ENCODE measurements at regions not wholly inside any gene's neighbourhood (a gene's known extent, or its start where the extent isn't known, plus 50 kb on each side); places are given as distances from the start of the nearest gene placed in this dataset.

DNA sequence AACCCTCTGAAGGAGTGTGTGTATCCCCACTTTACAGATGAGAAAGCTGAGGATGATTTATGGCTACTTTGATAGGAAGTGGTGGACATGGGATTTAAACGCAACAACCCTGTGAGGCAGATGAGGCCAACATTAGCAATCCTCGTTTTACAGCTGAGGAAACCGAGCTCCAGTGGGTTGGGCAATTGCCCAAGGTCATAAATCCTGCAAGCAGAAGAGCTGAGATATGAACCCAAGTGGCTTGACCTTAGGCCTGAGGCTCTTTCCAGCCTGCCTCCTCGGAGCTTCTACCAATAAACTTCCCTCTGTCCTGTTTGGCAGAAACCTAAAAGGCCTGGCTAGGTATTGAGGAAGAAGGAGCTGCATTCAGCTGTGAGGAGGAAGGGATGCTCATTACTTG lies 185.5 kb upstream of the RBPJ start:
- TF ChIP-seq EGR1 (IDR thresholded peaks at IDR 0.05) (no peak), FOXM1 (IDR thresholded peaks at IDR 0.05; ENCODE audit: borderline replicate concordance, low read depth) (no peak), ZBTB7A (IDR thresholded peaks at IDR 0.05; ENCODE audit: low read depth) (no peak), NFIC (IDR thresholded peaks at IDR 0.05) (no peak), TCF12 (IDR thresholded peaks at IDR 0.05; ENCODE audit: low read depth) (no peak), RAD21 (IDR thresholded peaks at IDR 0.05; ENCODE audit: low read depth) (no peak), CREB1 (IDR thresholded peaks at IDR 0.05; ENCODE audit: low read depth) (no peak), TAF1 (IDR thresholded peaks at IDR 0.05; ENCODE audit: low read depth) (no peak), CEBPB (IDR thresholded peaks at IDR 0.05) (no peak), MAX (IDR thresholded peaks at IDR 0.05) (no peak), EP300 (IDR thresholded peaks at IDR 0.05; ENCODE audit: borderline replicate concordance) (no peak), TEAD4 (IDR thresholded peaks at IDR 0.05) (no peak), YY1 (IDR thresholded peaks at IDR 0.05; ENCODE audit: low read depth) (no peak)
- TF ChIP-seq, protein P1, sequence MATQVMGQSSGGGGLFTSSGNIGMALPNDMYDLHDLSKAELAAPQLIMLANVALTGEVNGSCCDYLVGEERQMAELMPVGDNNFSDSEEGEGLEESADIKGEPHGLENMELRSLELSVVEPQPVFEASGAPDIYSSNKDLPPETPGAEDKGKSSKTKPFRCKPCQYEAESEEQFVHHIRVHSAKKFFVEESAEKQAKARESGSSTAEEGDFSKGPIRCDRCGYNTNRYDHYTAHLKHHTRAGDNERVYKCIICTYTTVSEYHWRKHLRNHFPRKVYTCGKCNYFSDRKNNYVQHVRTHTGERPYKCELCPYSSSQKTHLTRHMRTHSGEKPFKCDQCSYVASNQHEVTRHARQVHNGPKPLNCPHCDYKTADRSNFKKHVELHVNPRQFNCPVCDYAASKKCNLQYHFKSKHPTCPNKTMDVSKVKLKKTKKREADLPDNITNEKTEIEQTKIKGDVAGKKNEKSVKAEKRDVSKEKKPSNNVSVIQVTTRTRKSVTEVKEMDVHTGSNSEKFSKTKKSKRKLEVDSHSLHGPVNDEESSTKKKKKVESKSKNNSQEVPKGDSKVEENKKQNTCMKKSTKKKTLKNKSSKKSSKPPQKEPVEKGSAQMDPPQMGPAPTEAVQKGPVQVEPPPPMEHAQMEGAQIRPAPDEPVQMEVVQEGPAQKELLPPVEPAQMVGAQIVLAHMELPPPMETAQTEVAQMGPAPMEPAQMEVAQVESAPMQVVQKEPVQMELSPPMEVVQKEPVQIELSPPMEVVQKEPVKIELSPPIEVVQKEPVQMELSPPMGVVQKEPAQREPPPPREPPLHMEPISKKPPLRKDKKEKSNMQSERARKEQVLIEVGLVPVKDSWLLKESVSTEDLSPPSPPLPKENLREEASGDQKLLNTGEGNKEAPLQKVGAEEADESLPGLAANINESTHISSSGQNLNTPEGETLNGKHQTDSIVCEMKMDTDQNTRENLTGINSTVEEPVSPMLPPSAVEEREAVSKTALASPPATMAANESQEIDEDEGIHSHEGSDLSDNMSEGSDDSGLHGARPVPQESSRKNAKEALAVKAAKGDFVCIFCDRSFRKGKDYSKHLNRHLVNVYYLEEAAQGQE (IDR thresholded peaks at IDR 0.05; ENCODE audit: low read depth), result no peak
- TF ChIP-seq, protein P2, sequence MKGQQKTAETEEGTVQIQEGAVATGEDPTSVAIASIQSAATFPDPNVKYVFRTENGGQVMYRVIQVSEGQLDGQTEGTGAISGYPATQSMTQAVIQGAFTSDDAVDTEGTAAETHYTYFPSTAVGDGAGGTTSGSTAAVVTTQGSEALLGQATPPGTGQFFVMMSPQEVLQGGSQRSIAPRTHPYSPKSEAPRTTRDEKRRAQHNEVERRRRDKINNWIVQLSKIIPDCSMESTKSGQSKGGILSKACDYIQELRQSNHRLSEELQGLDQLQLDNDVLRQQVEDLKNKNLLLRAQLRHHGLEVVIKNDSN (IDR thresholded peaks at IDR 0.05), result no peak

DNA sequence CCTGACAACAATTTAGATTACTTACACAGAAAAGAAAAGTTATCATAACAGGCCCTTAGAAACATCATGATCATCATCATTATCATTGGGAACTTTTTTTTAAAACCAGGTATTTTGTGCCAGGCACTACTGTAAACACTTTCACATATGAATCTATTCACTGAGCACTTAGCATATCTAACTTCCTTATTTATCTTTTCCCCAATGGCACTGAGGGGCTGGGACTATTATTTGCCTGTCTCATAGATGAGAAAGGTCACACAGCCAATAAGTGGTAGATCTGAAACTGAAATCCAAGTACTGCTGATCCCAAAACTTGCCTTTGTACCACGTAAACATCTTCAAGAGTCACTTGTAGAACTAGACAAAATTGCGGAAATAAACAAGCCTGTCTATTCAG lies 184.2 kb upstream of the RBPJ start:
- TF ChIP-seq, protein P2 (IDR thresholded peaks at IDR 0.05), result no peak
- TF ChIP-seq NFIC (IDR thresholded peaks at IDR 0.05) (no peak), TCF12 (IDR thresholded peaks at IDR 0.05; ENCODE audit: low read depth) (no peak)

DNA sequence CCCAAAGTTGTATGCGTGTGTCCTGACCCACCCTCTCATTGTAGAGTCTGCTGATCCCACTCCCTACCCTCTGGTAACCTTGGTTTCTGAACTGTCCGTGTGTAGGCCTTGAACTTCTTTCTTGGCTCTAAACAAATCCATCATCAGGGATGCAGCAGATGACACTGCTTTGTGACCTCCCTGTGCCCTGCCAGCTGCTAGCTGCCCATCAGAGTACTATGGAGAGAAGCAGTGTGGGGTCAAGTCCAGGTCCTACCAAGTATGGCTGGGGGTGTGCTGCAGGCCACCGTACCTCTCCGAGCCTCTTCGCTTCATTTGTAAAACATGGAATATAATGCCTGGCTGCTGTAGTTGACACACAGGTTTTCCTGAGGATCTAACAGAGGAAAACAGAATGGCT lies 183.5 kb upstream of the RBPJ start:
- TF ChIP-seq TAF1 (IDR thresholded peaks at IDR 0.05; ENCODE audit: low read depth) (no peak), EGR1 (IDR thresholded peaks at IDR 0.05) (no peak), ZBTB7A (IDR thresholded peaks at IDR 0.05; ENCODE audit: low read depth) (no peak), CEBPB (IDR thresholded peaks at IDR 0.05) (no peak), TEAD4 (IDR thresholded peaks at IDR 0.05) (no peak), RAD21 (IDR thresholded peaks at IDR 0.05; ENCODE audit: low read depth) (no peak), MAX (IDR thresholded peaks at IDR 0.05) (no peak), TCF12 (IDR thresholded peaks at IDR 0.05; ENCODE audit: low read depth) (no peak), EP300 (IDR thresholded peaks at IDR 0.05; ENCODE audit: borderline replicate concordance) (no peak), NFIC (IDR thresholded peaks at IDR 0.05) (no peak), FOXM1 (IDR thresholded peaks at IDR 0.05; ENCODE audit: borderline replicate concordance, low read depth) (no peak), YY1 (IDR thresholded peaks at IDR 0.05; ENCODE audit: low read depth) (no peak), CREB1 (IDR thresholded peaks at IDR 0.05; ENCODE audit: low read depth) (no peak)
- TF ChIP-seq, protein P2 (IDR thresholded peaks at IDR 0.05), result no peak
- TF ChIP-seq, protein P1 (IDR thresholded peaks at IDR 0.05; ENCODE audit: low read depth), result no peak

DNA sequence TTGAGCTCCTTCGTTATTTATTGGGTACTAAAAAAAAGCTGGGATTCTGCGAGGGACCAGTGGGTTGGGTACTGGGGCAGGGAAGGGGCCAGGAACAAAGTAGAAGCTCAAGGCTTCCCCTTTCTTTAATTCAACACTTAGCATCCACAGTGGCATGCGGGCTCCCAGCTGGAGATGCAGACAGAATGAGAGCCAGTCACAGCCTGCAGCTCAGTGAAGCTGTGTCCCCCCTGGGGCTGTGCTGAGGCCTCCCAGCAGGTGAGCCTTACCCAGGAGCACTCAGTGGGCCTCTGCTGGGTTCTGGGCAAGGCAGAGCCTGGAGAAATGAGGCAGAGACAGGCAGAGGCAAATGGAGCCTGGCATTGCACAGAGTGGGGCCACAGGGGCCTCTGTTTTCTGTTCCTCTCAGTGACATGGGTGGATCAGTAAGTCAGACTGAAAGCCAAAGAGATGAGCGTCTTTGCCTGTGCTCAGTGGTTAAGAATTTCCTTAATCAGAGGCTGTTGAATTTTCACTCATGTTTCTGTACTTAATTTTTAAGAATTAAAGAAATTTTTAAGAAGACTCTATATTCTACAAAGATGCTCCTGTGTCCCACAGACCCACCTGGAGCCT lies 181.4 kb upstream of the RBPJ start:
- TF ChIP-seq CREB1 (IDR thresholded peaks at IDR 0.05; ENCODE audit: low read depth), result no peak
- no peak for TF ChIP-seq CEBPB (IDR thresholded peaks at IDR 0.05)
- TF ChIP-seq, protein P1 (IDR thresholded peaks at IDR 0.05; ENCODE audit: low read depth), result no peak
- TF ChIP-seq TEAD4 (IDR thresholded peaks at IDR 0.05), result no peak
- no peak for TF ChIP-seq FOXM1 (IDR thresholded peaks at IDR 0.05; ENCODE audit: borderline replicate concordance, low read depth)
- TF ChIP-seq MAX (IDR thresholded peaks at IDR 0.05), result no peak
- no peak for TF ChIP-seq YY1 (IDR thresholded peaks at IDR 0.05; ENCODE audit: low read depth)
- no peak for TF ChIP-seq RAD21 (IDR thresholded peaks at IDR 0.05; ENCODE audit: low read depth)
- TF ChIP-seq, protein P2 (IDR thresholded peaks at IDR 0.05), result no peak
- no peak for TF ChIP-seq EGR1 (IDR thresholded peaks at IDR 0.05)
- TF ChIP-seq ZBTB7A (IDR thresholded peaks at IDR 0.05; ENCODE audit: low read depth), result no peak
- TF ChIP-seq EP300 (IDR thresholded peaks at IDR 0.05; ENCODE audit: borderline replicate concordance), result no peak
- no peak for TF ChIP-seq TAF1 (IDR thresholded peaks at IDR 0.05; ENCODE audit: low read depth)
- TF ChIP-seq NFIC (IDR thresholded peaks at IDR 0.05), result no peak
- no peak for TF ChIP-seq TCF12 (IDR thresholded peaks at IDR 0.05; ENCODE audit: low read depth)
